Heart left ventricle (tissue), 16 donors: ENCODE measurements at regions not wholly inside any gene's neighbourhood (a gene's known extent, or its start where the extent isn't known, plus 50 kb on each side); places are given as distances from the start of the nearest gene placed in this dataset.

Experiments used
- ATAC-seq, 4 donors: fragments of 200-7000 bp; cut with Tn5 transposase; one replicate each; pipeline ENCODE4 v1.9.1; 2020 to 2022; ENCODE audit warnings: moderate library complexity in 4 of 4, mild to moderate bottlenecking in 3 of 4, moderate number of reproducible peaks in 1 of 4
- DNase-seq, 5 donors: peaks; one replicate each; pipeline ENCODE4 v3.0.0-alpha.2; 2020
- H3K27ac ChIP-seq, 12 donors: fragments of 200-600 bp; sonication (generic) in 4 of 12; one replicate each; pipeline versions ENCODE4 v1.5.0 to v1.8.0; 2016 to 2022; ENCODE audit warnings: mild to moderate bottlenecking in 2 of 12
- H3K27me3 ChIP-seq, 9 donors: fragments of 200-600 bp; sonication (generic) in 2 of 9; one replicate each; pipeline versions ENCODE4 v1.5.1 to v1.8.0; 2016 to 2022; ENCODE audit warnings: mild to moderate bottlenecking in 3 of 9
- H3K36me3 ChIP-seq, 9 donors: fragments of 200-600 bp; sonication (generic) in 2 of 9; one replicate each; pipeline versions ENCODE4 v1.5.0 to v1.8.0; 2018 to 2022; ENCODE audit warnings: mild to moderate bottlenecking in 2 of 9
- H3K4me1 ChIP-seq, 12 donors: fragments of 200-600 bp; sonication (generic) in 4 of 12; one replicate each; pipeline versions ENCODE4 v1.5.0 to v1.8.0; 2016 to 2022; ENCODE audit warnings: mild to moderate bottlenecking in 3 of 12
- H3K4me3 ChIP-seq, 12 donors: fragments of 200-600 bp; sonication (generic) in 4 of 12; one replicate each; pipeline versions ENCODE4 v1.5.0 to v1.8.0; 2017 to 2022; ENCODE audit warnings: mild to moderate bottlenecking in 9 of 12, moderate library complexity in 4 of 12
- H3K9me3 ChIP-seq, 12 donors: fragments of 200-600 bp; sonication (generic) in 4 of 12; one replicate each; pipeline versions ENCODE4 v1.5.0 to v1.8.0; 2016 to 2022; ENCODE audit warnings: mild to moderate bottlenecking in 1 of 12
- CTCF ChIP-seq, 12 donors: fragments of 200-600 bp; sonication (generic) in 4 of 12; IDR thresholded peaks; one replicate each; pipeline versions ENCODE4 v1.5.0 to v1.8.0; 2018 to 2022; ENCODE audit warnings: antibody characterized with exemption in 12 of 12, mild to moderate bottlenecking in 5 of 12
- POLR2A ChIP-seq, 2 donors: fragments of 450-650 bp; IDR thresholded peaks; one replicate each; pipeline ENCODE4 v1.6.1; 2017; ENCODE audit warnings: antibody characterized with exemption in 2 of 2, mild to moderate bottlenecking in 2 of 2, moderate library complexity in 2 of 2
- WGBS, 4 donors: extraction: QIAGEN DNeasy Blood & Tissue Kit in 2 of 4; methylation state at CpG; one replicate each; pipeline versions ENCODE4 v1.1.5 to v1.1.7; 2013 to 2018; 5-methylcytosine and 5-hydroxymethylcytosine counted together
- intact Hi-C, 10 donors: fragments of 100-400 bp; cut with DNase I; formaldehyde crosslinking; loops; one replicate each; pipeline versions ENCODE4 v1.11.1 to v1.14.2; 2022
- donor health status: ischemic (EF 13 %, LVEDD 7.1; RV severe dilation, severe dysfunction).
- donor health status: healthy with polysubstance abuse.
- donor health status: DM: no; HTN: yes; CAD: no.
- donor health status: DM: no; HTN: no; CAD: no.
- donor health status: ischemic (EF 25% LVEDD 6.9; RV normal size, moderate dysfunction).
- donor health status: ischemic (EF 25% LVEDD 5.7; RV mildly dilated, moderate dysfunction).
- donor health status: healthy.
- donor health status: DM: yes; HTN: yes; CAD: no.
- donor health status: ischemic (EF 35%, LVEDD 5.7; RV mildly dilated, moderate dysfunction).
- donor health status: nonischemic (EF 11% LVEDD 7.7; RV severe dilation, severe dysfunction).
- donor health status: DM: yes; HTN: yes; CAD: no.
- donor health status: PGD.
- donor health status: ischemic (EF 29% LVEDD 5.4; RV normal size, mild dysfunction).
- donor health status: nonischemic (EF 23%, LVEDD 6.1; RV moderate dilation, normal function).

GRCh38 chr5:17326600-17327037 is 109.2 kb downstream of the BASP1 start:
- DNase-seq, result no peak
- TF ChIP-seq CTCF (IDR thresholded peaks at IDR 0.05) (no peak), POLR2A (IDR thresholded peaks at IDR 0.05) (no peak)
- peaks cover 0 to 4% (median 0%) of the 10 kb centered on the region in 9 donors for H3K27me3 ChIP-seq
- no peak overlapping the region for H3K27ac ChIP-seq
- no peak for ATAC-seq
- no peaks in the 10 kb centered on the region for H3K4me1 ChIP-seq
- no peaks in the 10 kb centered on the region for H3K9me3 ChIP-seq
- no peak overlapping the region for H3K4me3 ChIP-seq
- 52 to 56% (median 55%) methylated on average over 4 of the region's 4 CpGs for WGBS, 4 donors
- H3K36me3 ChIP-seq, result no peaks in the 10 kb centered on the region
- intact Hi-C loops, result no loop called here

GRCh38 chr5:17327048-17327625 is 109.7 kb downstream of the BASP1 start:
- DNase-seq (no peak), ATAC-seq (no peak)
- 21 to 33% (median 31%) methylated on average over 9 of the region's 9 CpGs for WGBS, 4 donors
- TF ChIP-seq POLR2A (IDR thresholded peaks at IDR 0.05) (no peak), CTCF (IDR thresholded peaks at IDR 0.05) (no peak)
- H3K4me1 ChIP-seq, result no peaks in the 10 kb centered on the region
- peaks cover 0 to 4% (median 0%) of the 10 kb centered on the region in 9 donors for H3K27me3 ChIP-seq
- H3K4me3 ChIP-seq, result no peak overlapping the region
- no peaks in the 10 kb centered on the region for H3K36me3 ChIP-seq
- no peak overlapping the region for H3K27ac ChIP-seq
- no peaks in the 10 kb centered on the region for H3K9me3 ChIP-seq
- intact Hi-C loops, result no loop called here

GRCh38 chr5:17329571-17329970 is 112.1 kb downstream of the BASP1 start:
- intact Hi-C loops, result no loop called here
- 88 to 94% (median 92%) methylated on average over 3 of the region's 3 CpGs for WGBS, 4 donors
- DNase-seq, result no peak

GRCh38 chr5:17330386-17330785 is 113.0 kb downstream of the BASP1 start:
- peaks cover 0 to 4% (median 0%) of the 10 kb centered on the region in 9 donors for H3K27me3 ChIP-seq
- H3K36me3 ChIP-seq, result no peaks in the 10 kb centered on the region
- ATAC-seq (no peak), DNase-seq (no peak)
- peaks cover 0 to 4% (median 0%) of the 10 kb centered on the region in 12 donors for H3K9me3 ChIP-seq
- H3K4me1 ChIP-seq, result no peaks in the 10 kb centered on the region
- TF ChIP-seq CTCF (IDR thresholded peaks at IDR 0.05) (no peak), POLR2A (IDR thresholded peaks at IDR 0.05) (no peak)
- intact Hi-C loops, result no loop called here
- no peak overlapping the region for H3K4me3 ChIP-seq
- WGBS, 4 donors, result 69 to 88% (median 75%) methylated on average over 2 of the region's 2 CpGs
- no peak overlapping the region for H3K27ac ChIP-seq

More at GRCh38 chr5:17329571-17329970, 112.1 kb downstream of the BASP1 start:
- ATAC-seq, result no peak
- Histone ChIP-seq H3K27ac (no peak overlapping the region), H3K4me1 (no peaks in the 10 kb centered on the region), H3K9me3 (peaks cover 0 to 4% (median 0%) of the 10 kb centered on the region in 12 donors), H3K4me3 (no peak overlapping the region), H3K36me3 (no peaks in the 10 kb centered on the region), H3K27me3 (peaks cover 0 to 4% (median 0%) of the 10 kb centered on the region in 9 donors)
- no peak for TF ChIP-seq POLR2A (IDR thresholded peaks at IDR 0.05)
- no peak for TF ChIP-seq CTCF (IDR thresholded peaks at IDR 0.05)
